HepG2 (cell line): ENCODE measurements at regions not wholly inside any gene's neighbourhood (a gene's known extent, or its start where the extent isn't known, plus 50 kb on each side); places are given as distances from the start of the nearest gene placed in this dataset.

Experiments
- ATF2 ChIP-seq: sonication (generic); formaldehyde crosslinking; IDR thresholded peaks from 2 replicates; pipeline ENCODE4 v1.4.0; 2020; ENCODE audit warnings: missing genetic modification reagents
- BCL6 ChIP-seq: IDR thresholded peaks from 2 replicates; pipeline ENCODE4 v1.6.1; 2016; ENCODE audit warnings: missing genetic modification reagents, missing compliant biosample characterization
- FOXA3 ChIP-seq: IDR thresholded peaks from 2 replicates; pipeline ENCODE4 v1.6.1; 2016; ENCODE audit warnings: missing genetic modification reagents, missing compliant biosample characterization
- HNF1A ChIP-seq, 2 experiments: sonication (generic) in 1 of 2; formaldehyde crosslinking in 1 of 2; IDR thresholded peaks; 2 replicates each; pipeline versions ENCODE4 v1.4.0 to v1.6.1; 2016 to 2020; ENCODE audit warnings: borderline replicate concordance in 1 of 2, low read depth in 1 of 2, mild to moderate bottlenecking in 1 of 2, missing genetic modification reagents in 1 of 2
- ISL2 ChIP-seq: sonication (generic); formaldehyde crosslinking; IDR thresholded peaks from 2 replicates; pipeline ENCODE4 v1.5.0; 2020; ENCODE audit warnings: missing genetic modification reagents
- KDM6A ChIP-seq: IDR thresholded peaks from 2 replicates; pipeline ENCODE4 v1.6.1; 2016; ENCODE audit warnings: low read depth
- KLF6 ChIP-seq: IDR thresholded peaks from 2 replicates; pipeline ENCODE4 v1.8.0; 2016; ENCODE audit warnings: missing biosample characterization, missing genetic modification reagents
- PATZ1 ChIP-seq: sonication (generic); formaldehyde crosslinking; IDR thresholded peaks from 2 replicates; pipeline ENCODE4 v1.4.0; 2020; ENCODE audit warnings: missing genetic modification reagents
- PHF5A ChIP-seq: IDR thresholded peaks from one replicate; pipeline ENCODE4 v1.6.1; 2018; ENCODE audit warnings: low read depth, missing genetic modification reagents; ENCODE audit not compliant: unreplicated experiment
- POGZ ChIP-seq: sonication (generic); formaldehyde crosslinking; IDR thresholded peaks from 2 replicates; pipeline ENCODE4 v1.4.0; 2020; ENCODE audit warnings: mild to moderate bottlenecking, missing genetic modification reagents
- RBAK ChIP-seq: sonication (generic); formaldehyde crosslinking; IDR thresholded peaks from 2 replicates; pipeline ENCODE4 v1.5.1; 2020; ENCODE audit warnings: mild to moderate bottlenecking, missing genetic modification reagents
- SOX5 ChIP-seq: IDR thresholded peaks from 2 replicates; pipeline ENCODE4 v1.6.1; 2016; ENCODE audit warnings: borderline replicate concordance
- TSC22D2 ChIP-seq: sonication (generic); formaldehyde crosslinking; IDR thresholded peaks from 2 replicates; pipeline ENCODE4 v1.5.1; 2020; ENCODE audit warnings: missing genetic modification reagents, mild to moderate bottlenecking, borderline replicate concordance
- ZBTB4 ChIP-seq: sonication (generic); formaldehyde crosslinking; IDR thresholded peaks from 2 replicates; pipeline ENCODE4 v1.4.0; 2020; ENCODE audit warnings: missing genetic modification reagents, mild to moderate bottlenecking, borderline replicate concordance
- ZNF292 ChIP-seq: sonication (generic); formaldehyde crosslinking; IDR thresholded peaks from 2 replicates; pipeline ENCODE4 v1.8.1; 2022; ENCODE audit warnings: mild to moderate bottlenecking, low read depth, missing genetic modification reagents, borderline replicate concordance
- ZNF503 ChIP-seq: sonication (generic); formaldehyde crosslinking; IDR thresholded peaks from 2 replicates; pipeline ENCODE4 v1.4.0; 2020; ENCODE audit warnings: missing genetic modification reagents
- ZNF644 ChIP-seq: IDR thresholded peaks from 2 replicates; pipeline ENCODE4 v1.6.1; 2016; ENCODE audit warnings: low read depth

DNA sequence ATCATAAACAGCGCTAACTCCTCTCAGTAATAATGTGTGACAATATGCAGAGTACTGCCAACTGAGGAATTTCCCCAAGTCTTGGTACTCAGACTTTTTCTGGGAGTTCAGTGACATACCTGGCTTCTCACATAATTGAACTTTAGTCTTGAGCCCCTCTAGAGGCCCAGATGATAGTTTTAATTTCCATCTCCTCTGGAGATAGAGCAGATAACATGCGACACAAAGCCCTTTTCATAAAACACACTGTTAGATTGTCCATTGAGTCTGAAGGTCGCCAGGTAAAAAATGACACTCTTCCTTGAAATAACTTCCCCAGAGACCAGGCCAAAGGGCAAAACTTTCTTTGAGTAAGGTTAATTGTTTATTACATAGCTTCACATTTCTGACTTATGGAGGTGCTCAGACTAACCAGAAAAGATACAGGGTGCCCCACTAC, 476.0 kb downstream of the RASEF start (continued):
- TF ChIP-seq SOX5 = peak; percentile 81; the same call in 1 of the 2 replicates
- peak; percentile 40; the same call in 1 of the 2 replicates for TF ChIP-seq POGZ
- no peak for TF ChIP-seq ZNF292 (CRISPR knock-in tag)
- no peak for TF ChIP-seq PHF5A (CRISPR knock-in tag)
- 0 out of 2 replicates have a peak, but pooled peaks have one; percentile 39 for TF ChIP-seq KLF6 (CRISPR knock-in tag)
- peak; percentile 51 for TF ChIP-seq ZNF644
- TF ChIP-seq FOXA3 (CRISPR knock-in tag) = peak; percentile 59
- 0 out of 2 replicates have a peak, but pooled peaks have one; percentile 25 for TF ChIP-seq HNF1A (IDR thresholded peaks at IDR 0.05; ENCODE audit: low read depth)
- TF ChIP-seq HNF1A (CRISPR knock-in tag; IDR thresholded peaks at IDR 0.05; ENCODE audit: borderline replicate concordance) = peak; percentile 51; the same call in 1 of the 2 replicates
- peak; percentile 55 for TF ChIP-seq KDM6A (CRISPR knock-in tag)
- TF ChIP-seq RBAK (CRISPR knock-in tag) = peak; percentile 72; the same call in 1 of the 2 replicates
- no peak for TF ChIP-seq ZBTB4 (CRISPR knock-in tag)
- TF ChIP-seq ISL2 (CRISPR knock-in tag) = peak; percentile 83
- TF ChIP-seq TSC22D2 (CRISPR knock-in tag) = no peak
- peak; percentile 22; the same call in 1 of the 2 replicates for TF ChIP-seq PATZ1 (CRISPR knock-in tag)
- 0 out of 2 replicates have a peak, but pooled peaks have one; percentile 64 for TF ChIP-seq BCL6 (CRISPR knock-in tag)
- no peak for TF ChIP-seq ZNF503 (CRISPR knock-in tag)
- 0 out of 2 replicates have a peak, but pooled peaks have one; percentile 12 for TF ChIP-seq ATF2
